HFFc6 (cell line): ENCODE measurements at regions not wholly inside any gene's neighbourhood (a gene's known extent, or its start where the extent isn't known, plus 50 kb on each side); places are given as distances from the start of the nearest gene placed in this dataset.
A peak's percentile ranks its signal among the peaks of the same experiment; 100 is the strongest.

ENCODE experiments used
- DNase-seq: peaks from one replicate; pipeline ENCODE4 v3.0.0-alpha.2; 2018
- H3K27ac Mint-ChIP-seq: 2 replicates; pipeline ENCODE4 v1.8.0; 2020; ENCODE audit warnings: mild to moderate bottlenecking, mixed read lengths
- H3K27me3 Mint-ChIP-seq: 2 replicates; pipeline ENCODE4 v1.8.0; 2021; ENCODE audit warnings: mild to moderate bottlenecking, moderate library complexity, mixed read lengths; ENCODE audit not compliant: insufficient read depth
- H3K36me3 Mint-ChIP-seq: 2 replicates; pipeline ENCODE4 v1.8.0; 2021; ENCODE audit warnings: low read depth, mixed read lengths
- H3K4me1 Mint-ChIP-seq: 2 replicates; pipeline ENCODE4 v1.8.0; 2020; ENCODE audit warnings: low read depth, mixed read lengths
- H3K4me3 Mint-ChIP-seq: 2 replicates; pipeline ENCODE4 v1.8.0; 2020; ENCODE audit warnings: mild to moderate bottlenecking, moderate library complexity, mixed read lengths
- H3K9me3 Mint-ChIP-seq: 2 replicates; pipeline ENCODE4 v1.8.0; 2020; ENCODE audit warnings: mild to moderate bottlenecking, mixed read lengths
- TF ChIP-seq, protein P1 (sequence below): fragments of 200-600 bp; sonication (generic); IDR thresholded peaks from 2 replicates; pipeline ENCODE4 v1.5.0; 2021; ENCODE audit warnings: antibody characterized with exemption, mild to moderate bottlenecking

DNA sequence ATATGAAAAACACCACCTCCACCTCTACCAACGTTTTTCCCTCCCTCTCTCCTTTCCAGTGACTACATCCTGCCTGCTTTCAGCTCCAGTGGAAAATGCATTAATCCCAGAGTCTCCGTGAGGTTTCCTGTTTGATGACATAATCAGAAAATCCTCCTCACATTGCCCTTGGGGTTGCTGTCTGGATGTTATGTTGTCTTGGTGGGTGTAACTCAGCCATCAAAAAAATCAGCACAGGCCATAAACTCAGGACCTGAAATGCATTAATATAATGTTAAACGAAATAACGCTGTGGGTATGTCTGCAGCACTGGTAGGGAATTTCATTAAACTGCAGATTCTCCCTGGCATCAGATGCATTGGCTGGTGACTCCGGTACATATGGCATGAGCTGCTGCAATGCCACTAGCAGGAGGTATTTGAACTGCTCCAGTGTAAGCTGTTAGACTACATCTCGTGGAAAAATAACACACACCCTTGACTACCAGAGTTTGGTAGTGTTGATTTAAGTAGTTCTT is 297.8 kb downstream of the PRL start:
- TF ChIP-seq, protein P1, sequence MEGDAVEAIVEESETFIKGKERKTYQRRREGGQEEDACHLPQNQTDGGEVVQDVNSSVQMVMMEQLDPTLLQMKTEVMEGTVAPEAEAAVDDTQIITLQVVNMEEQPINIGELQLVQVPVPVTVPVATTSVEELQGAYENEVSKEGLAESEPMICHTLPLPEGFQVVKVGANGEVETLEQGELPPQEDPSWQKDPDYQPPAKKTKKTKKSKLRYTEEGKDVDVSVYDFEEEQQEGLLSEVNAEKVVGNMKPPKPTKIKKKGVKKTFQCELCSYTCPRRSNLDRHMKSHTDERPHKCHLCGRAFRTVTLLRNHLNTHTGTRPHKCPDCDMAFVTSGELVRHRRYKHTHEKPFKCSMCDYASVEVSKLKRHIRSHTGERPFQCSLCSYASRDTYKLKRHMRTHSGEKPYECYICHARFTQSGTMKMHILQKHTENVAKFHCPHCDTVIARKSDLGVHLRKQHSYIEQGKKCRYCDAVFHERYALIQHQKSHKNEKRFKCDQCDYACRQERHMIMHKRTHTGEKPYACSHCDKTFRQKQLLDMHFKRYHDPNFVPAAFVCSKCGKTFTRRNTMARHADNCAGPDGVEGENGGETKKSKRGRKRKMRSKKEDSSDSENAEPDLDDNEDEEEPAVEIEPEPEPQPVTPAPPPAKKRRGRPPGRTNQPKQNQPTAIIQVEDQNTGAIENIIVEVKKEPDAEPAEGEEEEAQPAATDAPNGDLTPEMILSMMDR: no peak
- Mint-ChIP-seq H3K27me3 (no peaks in the 10 kb centered on the region), H3K27ac (peak overlapping the region; percentile 56), H3K4me1 (peaks cover 46% of the 10 kb centered on the region), H3K9me3 (no peaks in the 10 kb centered on the region), H3K4me3 (peak overlapping the region; percentile 37), H3K36me3 (no peaks in the 10 kb centered on the region)
- peak; percentile 62 for DNase-seq

DNA sequence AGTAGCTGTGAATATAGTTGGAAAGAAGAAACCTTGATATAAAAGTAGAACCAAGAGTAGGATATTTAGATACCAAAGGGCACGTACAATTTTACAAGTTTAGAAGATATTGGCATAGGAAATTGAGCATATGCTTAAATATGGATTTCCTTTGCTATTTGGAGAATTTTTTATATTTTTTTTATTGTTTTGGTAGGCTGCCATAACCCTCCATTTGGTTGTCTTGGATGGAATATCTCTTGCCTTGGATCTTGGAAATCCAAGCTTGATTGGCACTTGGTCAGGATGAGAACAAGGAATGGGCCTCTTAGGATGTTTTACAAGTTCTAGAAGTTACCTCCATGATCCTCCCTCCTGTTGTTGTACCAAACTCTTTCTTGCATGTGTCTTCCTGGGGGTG is 297.1 kb downstream of the PRL start:
- Mint-ChIP-seq H3K4me1 (peaks cover 46% of the 10 kb centered on the region), H3K27ac (peak overlapping the region; percentile 56), H3K27me3 (no peaks in the 10 kb centered on the region), H3K36me3 (no peaks in the 10 kb centered on the region), H3K9me3 (no peaks in the 10 kb centered on the region), H3K4me3 (no peak overlapping the region)
- DNase-seq: no peak
- TF ChIP-seq, protein P1: no peak

DNA sequence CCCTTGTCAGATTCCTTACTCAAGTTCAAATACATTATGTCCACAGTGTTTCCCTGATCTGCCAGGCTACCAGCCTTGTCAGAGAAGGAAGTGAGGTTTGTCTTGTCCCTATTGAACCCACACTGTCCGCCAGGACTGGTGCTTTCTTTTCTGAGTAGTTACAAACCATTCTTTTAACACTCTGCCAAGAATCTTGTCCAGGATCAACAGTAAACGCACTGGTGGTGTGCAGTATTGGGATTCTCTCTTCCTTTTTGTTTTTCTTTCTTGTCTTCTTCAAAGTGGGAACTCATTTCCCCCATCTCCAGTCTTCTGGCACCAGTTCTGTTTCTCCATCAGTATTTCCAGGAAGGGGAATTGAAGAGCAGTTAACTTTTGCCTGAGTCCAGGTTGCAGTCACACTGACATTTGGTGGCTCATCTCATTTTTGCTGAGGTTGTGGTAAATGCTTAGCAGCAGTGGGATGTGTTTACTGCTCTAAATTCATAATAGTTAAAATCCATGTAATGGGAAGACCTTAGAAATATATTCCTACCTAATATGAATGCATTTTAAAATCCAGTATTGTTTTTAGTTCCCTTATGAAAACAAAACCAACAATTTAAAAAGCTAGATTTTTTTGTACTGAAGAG is 295.3 kb downstream of the PRL start:
- DNase-seq: no peak
- H3K36me3 Mint-ChIP-seq: no peaks in the 10 kb centered on the region
- H3K9me3 Mint-ChIP-seq: no peaks in the 10 kb centered on the region
- H3K4me3 Mint-ChIP-seq: no peak overlapping the region
- H3K27ac Mint-ChIP-seq: no peak overlapping the region
- H3K27me3 Mint-ChIP-seq: no peaks in the 10 kb centered on the region
- H3K4me1 Mint-ChIP-seq: peaks cover 46% of the 10 kb centered on the region
- TF ChIP-seq, protein P1: no peak

DNA sequence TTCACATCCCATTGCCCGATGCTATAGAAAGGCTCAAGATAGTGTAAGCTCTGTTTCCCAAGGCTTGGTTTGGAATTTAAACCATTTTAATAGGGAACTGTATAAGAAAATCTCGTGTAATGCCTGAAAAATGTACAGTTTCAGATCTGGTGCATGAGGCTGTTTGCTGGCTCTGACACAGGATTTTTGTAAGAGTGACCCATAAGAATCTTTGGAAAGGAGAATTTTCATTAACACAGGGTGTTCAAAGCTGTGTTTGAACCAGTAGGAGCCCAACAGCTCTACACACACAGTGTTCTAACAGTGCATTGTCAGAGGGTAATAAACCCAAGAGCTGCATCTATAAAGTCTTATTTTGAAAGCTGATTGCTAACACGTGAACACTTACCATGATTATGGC is 293.5 kb downstream of the PRL start:
- H3K36me3 Mint-ChIP-seq: no peaks in the 10 kb centered on the region
- no peak overlapping the region for H3K4me3 Mint-ChIP-seq
- DNase-seq: peak; percentile 44
- peaks cover 31% of the 10 kb centered on the region for H3K4me1 Mint-ChIP-seq
- TF ChIP-seq, protein P1: no peak
- H3K27me3 Mint-ChIP-seq: no peaks in the 10 kb centered on the region
- no peaks in the 10 kb centered on the region for H3K9me3 Mint-ChIP-seq
- peak overlapping the region; percentile 45; the same call in 1 of the 2 replicates for H3K27ac Mint-ChIP-seq

DNA sequence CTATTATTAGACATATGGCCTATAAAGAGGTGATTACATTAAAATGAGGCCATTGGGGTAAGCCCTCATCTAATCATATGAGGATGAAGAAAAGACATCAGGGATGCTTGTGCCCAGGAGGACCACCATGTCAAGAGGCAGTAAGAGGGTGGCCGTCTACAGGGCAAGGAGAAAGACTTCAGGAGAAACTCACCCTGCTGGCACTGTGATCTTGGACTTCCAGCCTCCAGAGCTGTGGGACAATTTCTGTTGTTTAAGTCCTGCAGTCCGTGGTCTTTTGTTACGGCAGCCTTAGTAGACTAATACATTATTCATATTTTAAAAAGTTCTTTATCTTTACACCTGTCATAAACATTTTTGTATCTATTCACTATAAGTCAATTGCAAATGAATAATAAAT is 290.0 kb downstream of the PRL start:
- Mint-ChIP-seq H3K27me3 (no peaks in the 10 kb centered on the region), H3K9me3 (no peaks in the 10 kb centered on the region), H3K4me1 (peaks cover 18% of the 10 kb centered on the region), H3K36me3 (no peaks in the 10 kb centered on the region), H3K27ac (no peak overlapping the region), H3K4me3 (no peak overlapping the region)
- no peak for DNase-seq
- TF ChIP-seq, protein P1: no peak
